ENCODE measurements at regions not wholly inside any gene's neighbourhood (a gene's known extent, or its start where the extent isn't known, plus 50 kb on each side); places are given as distances from the start of the nearest gene placed in this dataset.

GRCh38 chr16:52165961-52166360 is 381.0 kb downstream of the TOX3 start:
- intact Hi-C loops (cut with micrococcal nuclease) (no loop called here), dilution Hi-C loops (cut with MboI; ENCODE audit: extremely low pct_ligation_motif_present, low sequenced_read_pairs) (no loop called here)
- Histone ChIP-seq H3K79me2 (ENCODE audit: control insufficient read depth, insufficient read depth, low read length) (no peaks in the 10 kb centered on the region), H3K4me2 (ENCODE audit: insufficient read depth, low read length) (no peak overlapping the region), H3K9me1 (replicated peaks; ENCODE audit: control insufficient read depth, extremely low read depth, insufficient read depth, low read length) (no peaks in the 10 kb centered on the region), H3K9me3 (replicated peaks; ENCODE audit: control insufficient read depth, insufficient read depth, low read length) (peaks cover 3% of the 10 kb centered on the region), H3K9ac (replicated peaks; ENCODE audit: extremely low read depth, insufficient read depth, low read length) (no peak overlapping the region), H3K4me1 (ENCODE audit: control insufficient read depth, extremely low read depth, insufficient read depth, low read length) (no peaks in the 10 kb centered on the region), H3K4me3 (replicated peaks in 1 of 3; ENCODE audit: insufficient read depth in 1 of 3, low read depth in 1 of 3, low read length in 3 of 3) (no peak overlapping the region), H2AFZ (ENCODE audit: low read depth, low read length) (no peak overlapping the region), H4K20me1 (replicated peaks; ENCODE audit: control insufficient read depth, extremely low read depth, insufficient read depth, low read length) (no peaks in the 10 kb centered on the region), H3K36me3 (ENCODE audit: control insufficient read depth in 2 of 2, extremely low read depth in 1 of 2, insufficient read depth in 2 of 2, low read length in 2 of 2) (no peaks in the 10 kb centered on the region), H3K27me3 (ENCODE audit: control insufficient read depth in 2 of 2, insufficient read depth in 2 of 2, low read length in 2 of 2) (no peaks in the 10 kb centered on the region), H3K27ac (ENCODE audit: insufficient read depth, low read depth, low read length) (no peak overlapping the region)
- POLR2A ChIA-PET = no interaction called here
- DNase-seq (ENCODE audit: low read depth, low spot score) (no peak), FAIRE-seq (no peak)
- CTCF ChIA-PET = no interaction called here
- BruUV-seq (replicated peaks) = no TSS peak
- TF ChIP-seq EZH2 (IDR thresholded peaks at IDR 0.05; ENCODE audit: borderline replicate concordance, low read depth, low read length, severe bottlenecking) (no peak), MAX (IDR thresholded peaks at IDR 0.05; ENCODE audit: insufficient read depth, insufficient read length) (no peak), MYC (IDR thresholded peaks at IDR 0.05; ENCODE audit: low read depth, low read length) (no peak), JUN (IDR thresholded peaks at IDR 0.05; ENCODE audit: borderline replicate concordance, insufficient read depth, insufficient read length, low read depth) (no peak), POLR2A (IDR thresholded peaks at IDR 0.05; ENCODE audit: low read depth, low read length) (no peak), CTCF (IDR thresholded peaks at IDR 0.05; ENCODE audit: extremely low read depth in 1 of 2, insufficient read depth in 1 of 2, low read depth in 1 of 2, low read length in 2 of 2) (no peak), FOS (IDR thresholded peaks at IDR 0.05; ENCODE audit: borderline replicate concordance, insufficient read depth, low read length) (no peak), GATA2 (IDR thresholded peaks at IDR 0.05; ENCODE audit: insufficient read depth, insufficient read length, low read depth, low read length) (no peak), POLR2AphosphoS5 (IDR thresholded peaks at IDR 0.05; ENCODE audit: insufficient read depth, low read depth, low read length) (no peak)

Data from endothelial cell of umbilical vein (primary cell).